Lower lobe of right lung (tissue), 2 donors: ENCODE measurements at regions not wholly inside any gene's neighbourhood (a gene's known extent, or its start where the extent isn't known, plus 50 kb on each side); places are given as distances from the start of the nearest gene placed in this dataset.
A peak's percentile ranks its signal among the peaks of the same experiment; 100 is the strongest.

ENCODE experiments used
- ATAC-seq, 2 donors: fragments of 200-7000 bp; cut with Tn5 transposase; one replicate each; pipeline ENCODE4 v1.9.1; 2020 to 2022; ENCODE audit warnings: mild to moderate bottlenecking in 2 of 2, moderate library complexity in 2 of 2
- DNase-seq: peaks from one replicate; pipeline ENCODE4 v3.0.0-alpha.2; 2020
- H3K27ac ChIP-seq: fragments of 200-600 bp; one replicate; pipeline ENCODE4 v1.8.0; 2022
- H3K27me3 ChIP-seq: fragments of 200-600 bp; one replicate; pipeline ENCODE4 v1.8.0; 2022; ENCODE audit warnings: low read depth
- H3K36me3 ChIP-seq: fragments of 200-600 bp; one replicate; pipeline ENCODE4 v1.8.0; 2022; ENCODE audit warnings: mild to moderate bottlenecking
- H3K4me1 ChIP-seq: fragments of 200-600 bp; one replicate; pipeline ENCODE4 v1.8.0; 2022
- H3K4me3 ChIP-seq: fragments of 200-600 bp; one replicate; pipeline ENCODE4 v1.8.0; 2022; ENCODE audit warnings: mild to moderate bottlenecking
- H3K9me3 ChIP-seq: fragments of 200-600 bp; one replicate; pipeline ENCODE4 v1.8.0; 2022
- CTCF ChIP-seq: fragments of 200-600 bp; IDR thresholded peaks from one replicate; pipeline ENCODE4 v1.8.0; 2022; ENCODE audit warnings: antibody characterized with exemption, mild to moderate bottlenecking
- intact Hi-C: fragments of 100-400 bp; cut with DNase I; formaldehyde crosslinking; loops from one replicate; pipeline ENCODE4 v1.11.0; 2022
- donor health status: DM: no; HTN: yes; CAD: no; lungs with severe emphysema.

- Histone ChIP-seq H3K4me3 (no peak overlapping the region), H3K36me3 (no peaks in the 10 kb centered on the region), H3K27ac (no peak overlapping the region), H3K27me3 (no peaks in the 10 kb centered on the region), H3K9me3 (no peaks in the 10 kb centered on the region), H3K4me1 (no peaks in the 10 kb centered on the region)
- no peak for DNase-seq
- intact Hi-C loops: no loop called here
- TF ChIP-seq CTCF: no peak
- no peak for ATAC-seq
Measured at GRCh38 chr17:68784431-68784830, 170.8 kb downstream of the ABCA8 start.

- Histone ChIP-seq H3K4me3 (no peak overlapping the region), H3K36me3 (no peaks in the 10 kb centered on the region), H3K27me3 (no peaks in the 10 kb centered on the region), H3K9me3 (no peaks in the 10 kb centered on the region), H3K4me1 (no peaks in the 10 kb centered on the region), H3K27ac (no peak overlapping the region)
- DNase-seq (no peak), ATAC-seq (no peak)
- no peak for TF ChIP-seq CTCF
- intact Hi-C loops: no loop called here
Measured at GRCh38 chr17:68783861-68784260, 171.3 kb downstream of the ABCA8 start.

GRCh38 chr17:68782789-68783188, 172.4 kb downstream of the ABCA8 start:
- Histone ChIP-seq H3K36me3 (no peaks in the 10 kb centered on the region), H3K4me1 (peaks cover 10% of the 10 kb centered on the region), H3K9me3 (no peaks in the 10 kb centered on the region), H3K4me3 (no peak overlapping the region), H3K27me3 (no peaks in the 10 kb centered on the region), H3K27ac (no peak overlapping the region)
- DNase-seq (no peak), ATAC-seq (peak; percentile 23 to 47)
- no peak for TF ChIP-seq CTCF
- intact Hi-C loops: no loop called here

GRCh38 chr17:68780596-68780995, 174.6 kb downstream of the ABCA8 start:
- DNase-seq (no peak), ATAC-seq (no peak)
- Histone ChIP-seq H3K4me3 (no peak overlapping the region), H3K27ac (no peak overlapping the region), H3K4me1 (peaks cover 13% of the 10 kb centered on the region), H3K9me3 (no peaks in the 10 kb centered on the region), H3K27me3 (no peaks in the 10 kb centered on the region), H3K36me3 (no peaks in the 10 kb centered on the region)
- intact Hi-C loops: no loop called here
- TF ChIP-seq CTCF: no peak

- Histone ChIP-seq H3K27ac (no peak overlapping the region), H3K4me3 (no peak overlapping the region)
- no peak for ATAC-seq
Measured at GRCh38 chr17:68778726-68779125, 176.5 kb downstream of the ABCA8 start.

More at GRCh38 chr17:68778726-68779125, 176.5 kb downstream of the ABCA8 start:
- H3K36me3 ChIP-seq: no peaks in the 10 kb centered on the region
- no peaks in the 10 kb centered on the region for H3K27me3 ChIP-seq
- peaks cover 13% of the 10 kb centered on the region for H3K4me1 ChIP-seq
- H3K9me3 ChIP-seq: no peaks in the 10 kb centered on the region
- no peak for DNase-seq
- TF ChIP-seq CTCF: no peak
- intact Hi-C loops: loop anchor here (10.0 kb wide), 1 partner anchor 456 kb away; no protein-coding TSS in a partner anchor
